GM18498 (cell line): ENCODE measurements at regions not wholly inside any gene's neighbourhood (a gene's known extent, or its start where the extent isn't known, plus 50 kb on each side); places are given as distances from the start of the nearest gene placed in this dataset.

Source experiments
- ATAC-seq: cut with Tn5 transposase; IDR thresholded peaks from one replicate; pipeline ENCODE4 v1.9.1; 2021; ENCODE audit warnings: mild to moderate bottlenecking, moderate library complexity; ENCODE audit not compliant: unreplicated experiment

- no peak for ATAC-seq
Observed at GRCh38 chr22:49303061-49303735, 524.5 kb downstream of the BRD1 start.

GRCh38 chr22:49302530-49302929 is 525.1 kb downstream of the BRD1 start:
- no peak for ATAC-seq

GRCh38 chr22:49302150-49302460 is 525.6 kb downstream of the BRD1 start:
- no peak for ATAC-seq

- ATAC-seq = no peak
Observed at GRCh38 chr22:49301398-49302149, 526.1 kb downstream of the BRD1 start.

- ATAC-seq = no peak
Observed at GRCh38 chr22:49300951-49301397, 526.7 kb downstream of the BRD1 start.

GRCh38 chr22:49300241-49300640 is 527.4 kb downstream of the BRD1 start:
- no peak for ATAC-seq

- ATAC-seq = no peak
Observed at GRCh38 chr22:49299821-49300231, 527.8 kb downstream of the BRD1 start.

GRCh38 chr22:49298834-49299750 is 528.6 kb downstream of the BRD1 start:
- ATAC-seq = no peak

GRCh38 chr22:49297871-49298721 is 529.6 kb downstream of the BRD1 start:
- ATAC-seq = no peak

- ATAC-seq = no peak
Observed at GRCh38 chr22:49297286-49297870, 530.3 kb downstream of the BRD1 start.

GRCh38 chr22:49296561-49296960 is 531.1 kb downstream of the BRD1 start:
- ATAC-seq = no peak

- ATAC-seq = no peak
Observed at GRCh38 chr22:49295851-49296560, 531.7 kb downstream of the BRD1 start.

- no peak for ATAC-seq
Observed at GRCh38 chr22:49295465-49295743, 532.3 kb downstream of the BRD1 start.

GRCh38 chr22:49294656-49295464 is 532.8 kb downstream of the BRD1 start:
- ATAC-seq = no peak

GRCh38 chr22:49292909-49293308 is 534.8 kb downstream of the BRD1 start:
- no peak for ATAC-seq

- no peak for ATAC-seq
Observed at GRCh38 chr22:49291781-49292180, 535.9 kb downstream of the BRD1 start.

- no peak for ATAC-seq
Observed at GRCh38 chr22:49291169-49291568, 536.5 kb downstream of the BRD1 start.

GRCh38 chr22:49290711-49291110 is 537.0 kb downstream of the BRD1 start:
- ATAC-seq = no peak
